Fibroblast of the aortic adventitia (primary cell): ENCODE measurements at regions not wholly inside any gene's neighbourhood (a gene's known extent, or its start where the extent isn't known, plus 50 kb on each side); places are given as distances from the start of the nearest gene placed in this dataset.

ENCODE experiments used
- DNase-seq: peaks from one replicate; pipeline ENCODE4 v3.0.0-alpha.2; 2010; ENCODE audit warnings: low read depth
- H3K4me3 ChIP-seq: 2 replicates; pipeline ENCODE4 v1.5.1; 2011; ENCODE audit warnings: low read depth, mild to moderate bottlenecking, control low read depth, low read length, moderate library complexity
- TF ChIP-seq, protein P1 (sequence below): IDR thresholded peaks from 2 replicates; pipeline ENCODE4 v1.5.1; 2011; ENCODE audit warnings: mild to moderate bottlenecking, low read length, control low read depth, inconsistent platforms; ENCODE audit not compliant: insufficient read depth

- TF ChIP-seq, protein P1, sequence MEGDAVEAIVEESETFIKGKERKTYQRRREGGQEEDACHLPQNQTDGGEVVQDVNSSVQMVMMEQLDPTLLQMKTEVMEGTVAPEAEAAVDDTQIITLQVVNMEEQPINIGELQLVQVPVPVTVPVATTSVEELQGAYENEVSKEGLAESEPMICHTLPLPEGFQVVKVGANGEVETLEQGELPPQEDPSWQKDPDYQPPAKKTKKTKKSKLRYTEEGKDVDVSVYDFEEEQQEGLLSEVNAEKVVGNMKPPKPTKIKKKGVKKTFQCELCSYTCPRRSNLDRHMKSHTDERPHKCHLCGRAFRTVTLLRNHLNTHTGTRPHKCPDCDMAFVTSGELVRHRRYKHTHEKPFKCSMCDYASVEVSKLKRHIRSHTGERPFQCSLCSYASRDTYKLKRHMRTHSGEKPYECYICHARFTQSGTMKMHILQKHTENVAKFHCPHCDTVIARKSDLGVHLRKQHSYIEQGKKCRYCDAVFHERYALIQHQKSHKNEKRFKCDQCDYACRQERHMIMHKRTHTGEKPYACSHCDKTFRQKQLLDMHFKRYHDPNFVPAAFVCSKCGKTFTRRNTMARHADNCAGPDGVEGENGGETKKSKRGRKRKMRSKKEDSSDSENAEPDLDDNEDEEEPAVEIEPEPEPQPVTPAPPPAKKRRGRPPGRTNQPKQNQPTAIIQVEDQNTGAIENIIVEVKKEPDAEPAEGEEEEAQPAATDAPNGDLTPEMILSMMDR, result no peak
- H3K4me3 ChIP-seq, result no peak overlapping the region
- DNase-seq, result no peak
Measured at GRCh38 chr14:89624500-89625156, 207.6 kb upstream of the FOXN3 start.

GRCh38 chr14:89621791-89622638 lies 205.0 kb upstream of the FOXN3 start:
- no peak for DNase-seq
- no peak overlapping the region for H3K4me3 ChIP-seq
- TF ChIP-seq, protein P1, result no peak

DNA sequence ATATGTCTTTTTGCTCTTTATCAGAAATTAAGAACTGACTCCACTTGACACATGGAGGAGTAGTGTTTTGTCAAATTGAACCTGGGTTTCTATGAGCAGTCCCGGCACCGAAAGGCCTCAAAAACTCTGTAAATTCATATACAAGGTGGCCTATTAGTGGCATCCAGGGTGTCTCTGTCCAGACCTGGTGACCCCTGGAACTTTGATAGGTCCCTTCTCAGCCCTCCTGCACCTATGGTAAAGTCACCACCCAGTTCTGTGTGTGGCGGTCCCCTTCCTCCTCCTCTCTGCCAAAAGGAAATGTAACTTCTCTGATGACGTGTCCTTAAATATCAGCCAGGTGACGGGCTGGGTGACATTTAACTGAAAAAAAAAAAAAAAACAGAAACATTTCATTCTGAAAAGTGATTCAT lies 204.0 kb upstream of the FOXN3 start:
- no peak for DNase-seq
- TF ChIP-seq, protein P1, result no peak

DNA sequence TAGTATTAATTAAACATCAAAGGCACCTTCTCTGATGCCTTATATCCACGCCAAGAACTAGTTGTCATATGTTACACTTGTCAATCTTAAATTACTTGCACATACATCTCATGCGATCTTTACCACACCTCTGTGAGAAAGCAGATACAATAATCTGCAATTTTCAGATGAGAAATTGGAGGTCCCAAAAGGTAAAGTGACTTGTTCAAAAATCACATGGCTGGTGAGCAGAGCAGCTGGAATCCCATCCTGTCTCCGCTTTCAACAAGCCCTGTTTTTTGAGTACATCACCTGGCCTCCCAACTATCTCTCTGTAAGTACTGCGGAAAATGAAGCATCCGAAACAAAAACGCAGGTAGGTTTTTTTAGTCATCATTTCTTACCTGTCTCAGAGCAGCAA lies 203.4 kb upstream of the FOXN3 start:
- H3K4me3 ChIP-seq, result no peak overlapping the region
- DNase-seq, result no peak
- TF ChIP-seq, protein P1, result no peak

More for the DNA sequence above, 204.0 kb upstream of the FOXN3 start:
- H3K4me3 ChIP-seq, result no peak overlapping the region

GRCh38 chr14:89619596-89619995 lies 202.6 kb upstream of the FOXN3 start:
- TF ChIP-seq, protein P1, result no peak
- peak; percentile 2 for DNase-seq
- peak overlapping the region; percentile 72 for H3K4me3 ChIP-seq

DNA sequence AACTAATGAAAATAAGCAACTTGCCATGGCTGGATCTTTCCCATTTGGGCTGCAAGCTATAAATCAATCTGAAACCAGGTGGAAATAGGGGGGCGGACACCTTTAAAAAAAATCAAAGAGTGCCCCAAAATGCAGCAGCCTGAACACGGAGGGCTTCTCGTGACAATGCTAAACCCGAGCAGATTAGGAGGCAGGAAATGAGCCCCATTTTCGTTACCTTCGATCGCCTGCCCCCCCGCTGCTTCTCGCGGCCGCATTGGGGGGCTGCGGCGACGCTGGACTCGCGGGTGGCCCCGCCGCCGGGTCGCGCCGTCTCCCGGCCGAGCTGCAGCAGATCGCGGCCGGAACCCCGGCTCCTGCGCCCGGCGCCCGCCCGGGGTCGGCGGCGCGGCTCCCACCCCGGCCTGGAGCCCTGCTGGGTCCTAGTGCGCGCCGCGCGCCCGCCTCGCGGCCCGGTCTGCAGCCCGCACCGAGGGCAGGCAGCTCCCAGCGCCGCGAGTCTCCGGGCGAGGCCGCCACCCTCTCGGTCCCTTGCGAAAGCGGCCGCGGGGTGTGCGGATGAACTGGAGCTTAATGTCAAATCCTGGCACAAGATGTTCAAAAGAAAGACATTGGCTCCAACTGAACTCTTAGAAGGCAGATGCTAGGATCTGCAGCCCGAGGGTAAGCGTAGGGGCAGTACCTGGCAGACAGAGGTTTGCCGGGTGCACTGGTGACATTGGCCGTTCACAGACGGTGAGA lies 201.9 kb upstream of the FOXN3 start:
- peak overlapping the region; percentile 72 for H3K4me3 ChIP-seq
- peak; percentile 57 for DNase-seq
- TF ChIP-seq, protein P1, result no peak
